HCT116 (cell line): ENCODE measurements at regions not wholly inside any gene's neighbourhood (a gene's known extent, or its start where the extent isn't known, plus 50 kb on each side); places are given as distances from the start of the nearest gene placed in this dataset.

Experiments
- ATAC-seq: fragments of 200-7000 bp; cut with Tn5 transposase; 2 replicates; pipeline ENCODE4 v1.9.1; 2020; ENCODE audit warnings: mild to moderate bottlenecking, moderate library complexity
- BruUV-seq: library from RNA; stranded (reverse); fragments of 400-500 nt; replicated peaks from 2 replicates; lab custom pipeline; 2021; lab: Mats Ljungman, UMichigan
- CTCF ChIA-PET: fragments of 300-600 bp; sonication (Branson Sonifier 250); formaldehyde crosslinking; loops from one replicate; lab custom pipeline; 2021; ENCODE audit warnings: antibody characterized with exemption; lab: Charles Lee
- POLR2A ChIA-PET: fragments of 300-600, 350-600 bp; sonication (Branson Sonifier 250); formaldehyde crosslinking; loops from one replicate; lab custom pipeline; 2021; ENCODE audit warnings: antibody characterized with exemption; lab: Charles Lee
- RAD21 ChIA-PET, 2 experiments: fragments of 300-600 bp; sonication (Branson Sonifier 250); formaldehyde crosslinking; loops; one replicate each; lab custom pipeline; 2023; ENCODE audit warnings: low total read pairs in 2 of 2; ENCODE audit not compliant: uncharacterized antibody in 2 of 2, unreplicated experiment in 2 of 2, low non-redundant PET in 1 of 2; lab: Charles Lee
- DNase-seq: peaks from one replicate; pipeline ENCODE4 v3.0.0-alpha.2; 2010; ENCODE audit warnings: low read depth, low spot score
- H2AFZ ChIP-seq: fragments of 200-600 bp; shearing (Covaris generic), sonication (generic); 2 replicates; pipeline ENCODE4 v1.6.1; 2017; ENCODE audit warnings: low read depth, mixed run types, mixed read lengths, antibody characterized with exemption, low read length; ENCODE audit not compliant: poor library complexity, severe bottlenecking
- H3K27ac ChIP-seq: 2 replicates; pipeline ENCODE4 v1.5.1; 2012; ENCODE audit warnings: low read depth, low read length
- H3K27me3 ChIP-seq: fragments of 200-600 bp; sonication (generic); 2 replicates; pipeline ENCODE4 v1.6.1; 2016; ENCODE audit warnings: mixed run types, low read length, mixed read lengths; ENCODE audit not compliant: insufficient read depth
- H3K36me3 ChIP-seq, 2 experiments: fragments of 200-500 bp in 1 of 2; fragments of 200-600 bp in 1 of 2; sonication (Bioruptor generic) in 1 of 2; sonication (generic) in 1 of 2; 2 replicates each; pipeline versions ENCODE4 v1.5.1 to v1.6.1; 2014 to 2016; ENCODE audit warnings: low read length in 2 of 2, inconsistent platforms in 1 of 2, mixed read lengths in 1 of 2, mixed run types in 1 of 2; ENCODE audit not compliant: insufficient read depth in 2 of 2, control insufficient read depth in 1 of 2
- H3K4me1 ChIP-seq, 2 experiments: fragments of 200-600 bp in 1 of 2; sonication (generic) in 1 of 2; 2 replicates each; pipeline versions ENCODE4 v1.5.1 to v1.6.1; 2012 to 2017; ENCODE audit warnings: low read length in 2 of 2, inconsistent platforms in 1 of 2, mild to moderate bottlenecking in 1 of 2, mixed read lengths in 1 of 2, mixed run types in 1 of 2, moderate library complexity in 1 of 2; ENCODE audit not compliant: insufficient read depth in 2 of 2, control insufficient read depth in 1 of 2
- H3K4me2 ChIP-seq: fragments of 200-600 bp; sonication (generic); 2 replicates; pipeline ENCODE4 v1.6.1; 2017; ENCODE audit warnings: mixed run types, low read length, mixed read lengths
- H3K4me3 ChIP-seq, 2 experiments: fragments of 200-600 bp in 1 of 2; sonication (generic) in 1 of 2; replicated peaks in 1 of 2; 2 replicates each; pipeline ENCODE4 v1.5.1; 2011 to 2016; ENCODE audit warnings: low read length in 2 of 2, control low read depth in 1 of 2, low read depth in 1 of 2, mild to moderate bottlenecking in 1 of 2, mixed read lengths in 1 of 2, mixed run types in 1 of 2
- H3K79me2 ChIP-seq: fragments of 200-600 bp; sonication (generic); 2 replicates; pipeline ENCODE4 v1.6.1; 2017; ENCODE audit warnings: mild to moderate bottlenecking, mixed run types, low read length, moderate library complexity, mixed read lengths; ENCODE audit not compliant: insufficient read depth
- H3K9ac ChIP-seq: fragments of 200-600 bp; sonication (generic); 2 replicates; pipeline ENCODE4 v1.6.1; 2016; ENCODE audit warnings: low read length, mixed read lengths
- H3K9me2 ChIP-seq: fragments of 200-600 bp; sonication (generic), shearing (Covaris generic); 2 replicates; pipeline ENCODE4 v1.6.1; 2017; ENCODE audit warnings: mixed run types, mild to moderate bottlenecking, moderate library complexity; ENCODE audit not compliant: insufficient read depth
- H3K9me3 ChIP-seq, 2 experiments: fragments of 200-500 bp in 1 of 2; fragments of 200-600 bp in 1 of 2; sonication (Bioruptor generic) in 1 of 2; sonication (generic) in 1 of 2; 2 replicates each; pipeline ENCODE4 v1.6.1; 2014 to 2017; ENCODE audit warnings: low read length in 2 of 2, mixed read lengths in 2 of 2, inconsistent platforms in 1 of 2, low read depth in 1 of 2, mild to moderate bottlenecking in 1 of 2, mixed run types in 1 of 2, moderate library complexity in 1 of 2; ENCODE audit not compliant: control insufficient read depth in 1 of 2, insufficient read depth in 1 of 2
- H4K20me1 ChIP-seq: fragments of 200-600 bp; sonication (generic), shearing (Covaris generic); 2 replicates; pipeline ENCODE4 v1.6.1; 2017; ENCODE audit warnings: mixed run types, mild to moderate bottlenecking, moderate library complexity; ENCODE audit not compliant: insufficient read depth
- CTCF ChIP-seq, 3 experiments: fragments of 200-600 bp in 1 of 3; sonication (generic) in 1 of 3; IDR thresholded peaks in 2 of 3; conservative IDR thresholded peaks in 1 of 3; 2 replicates each; pipeline ENCODE4 v1.5.1; 2012 to 2017; ENCODE audit warnings: low read depth in 2 of 3, low read length in 2 of 3, antibody characterized with exemption in 1 of 3, borderline replicate concordance in 1 of 3, control low read depth in 1 of 3, mild to moderate bottlenecking in 1 of 3, mixed read lengths in 1 of 3, mixed run types in 1 of 3, moderate library complexity in 1 of 3; ENCODE audit not compliant: insufficient read depth in 1 of 3
- EGR1 ChIP-seq: IDR thresholded peaks from 2 replicates; pipeline ENCODE4 v1.6.1; 2012; ENCODE audit warnings: low read depth
- ELF1 ChIP-seq: IDR thresholded peaks from 2 replicates; pipeline ENCODE4 v1.6.1; 2012; ENCODE audit warnings: low read depth, borderline replicate concordance
- EZH2 ChIP-seq: fragments of 200-600 bp; sonication (generic); IDR thresholded peaks from 2 replicates; pipeline ENCODE4 v1.6.1; 2017; ENCODE audit warnings: antibody characterized with exemption, mixed run types
- EZH2phosphoT487 ChIP-seq: fragments of 200-600 bp; IDR thresholded peaks from 2 replicates; pipeline ENCODE4 v1.6.1; 2018; ENCODE audit warnings: antibody characterized with exemption, borderline replicate concordance
- FOSL1 ChIP-seq: IDR thresholded peaks from 2 replicates; pipeline ENCODE4 v1.6.1; 2012; ENCODE audit warnings: low read depth
- POLR2AphosphoS5 ChIP-seq: IDR thresholded peaks from 2 replicates; pipeline ENCODE4 v1.6.1; 2011; ENCODE audit warnings: mild to moderate bottlenecking, low read depth, low read length, moderate library complexity
- RAD21 ChIP-seq: IDR thresholded peaks from 2 replicates; pipeline ENCODE4 v1.6.1; 2012; ENCODE audit warnings: low read depth, mild to moderate bottlenecking
- YY1 ChIP-seq: IDR thresholded peaks from 2 replicates; pipeline ENCODE4 v1.6.1; 2011; ENCODE audit warnings: low read length, low read depth, moderate library complexity, mild to moderate bottlenecking; ENCODE audit not compliant: insufficient replicate concordance; ENCODE audit errors: extremely low read depth
- ZBTB33 ChIP-seq: IDR thresholded peaks from 2 replicates; pipeline ENCODE4 v1.6.1; 2011; ENCODE audit warnings: mild to moderate bottlenecking, low read length, moderate library complexity; ENCODE audit not compliant: insufficient replicate concordance; ENCODE audit errors: extremely low read depth
- ZFX ChIP-seq: fragments of 450-650 bp; IDR thresholded peaks from 2 replicates; pipeline ENCODE4 v1.6.1; 2017
- intact Hi-C: fragments of 100-400 bp; cut with micrococcal nuclease; formaldehyde crosslinking; loops from 2 replicates; pipeline ENCODE4 v1.10.0; 2022
- TF ChIP-seq, protein P1 (sequence below): IDR thresholded peaks from 2 replicates; pipeline ENCODE4 v1.6.1; 2012; ENCODE audit warnings: low read depth
- TF ChIP-seq, protein P2 (sequence below): IDR thresholded peaks from 2 replicates; pipeline ENCODE4 v1.6.1; 2012

- Histone ChIP-seq H3K27me3 (no peaks in the 10 kb centered on the region), H3K4me1 (no peaks in the 10 kb centered on the region), H3K9ac (no peak overlapping the region), H3K27ac (no peak overlapping the region), H3K4me3 (no peak overlapping the region), H2AFZ (no peak overlapping the region), H3K9me3 (peaks cover 0 to 3% of the 10 kb centered on the region in 2 experiments; a peak in 2 of 4 replicates), H3K36me3 (no peaks in the 10 kb centered on the region), H3K9me2 (no peaks in the 10 kb centered on the region), H3K4me2 (no peak overlapping the region), H3K79me2 (no peaks in the 10 kb centered on the region), H4K20me1 (no peaks in the 10 kb centered on the region)
- ChIA-PET CTCF (no interaction called here), POLR2A (no interaction called here), RAD21 (no interaction called here)
- TF ChIP-seq POLR2AphosphoS5 (no peak), EGR1 (no peak), YY1 (no peak), FOSL1 (no peak), ELF1 (no peak), EZH2 (no peak), CTCF (IDR thresholded peaks at IDR 0.05 in 2 of 3, conservative IDR thresholded peaks at IDR 0.05 in 1 of 3; ENCODE audit: borderline replicate concordance in 1 of 3, insufficient read depth in 1 of 3, low read depth in 2 of 3, low read length in 2 of 3) (no peak), RAD21 (no peak), ZFX (no peak), ZBTB33 (no peak), EZH2phosphoT487 (no peak)
- TF ChIP-seq, protein P1, sequence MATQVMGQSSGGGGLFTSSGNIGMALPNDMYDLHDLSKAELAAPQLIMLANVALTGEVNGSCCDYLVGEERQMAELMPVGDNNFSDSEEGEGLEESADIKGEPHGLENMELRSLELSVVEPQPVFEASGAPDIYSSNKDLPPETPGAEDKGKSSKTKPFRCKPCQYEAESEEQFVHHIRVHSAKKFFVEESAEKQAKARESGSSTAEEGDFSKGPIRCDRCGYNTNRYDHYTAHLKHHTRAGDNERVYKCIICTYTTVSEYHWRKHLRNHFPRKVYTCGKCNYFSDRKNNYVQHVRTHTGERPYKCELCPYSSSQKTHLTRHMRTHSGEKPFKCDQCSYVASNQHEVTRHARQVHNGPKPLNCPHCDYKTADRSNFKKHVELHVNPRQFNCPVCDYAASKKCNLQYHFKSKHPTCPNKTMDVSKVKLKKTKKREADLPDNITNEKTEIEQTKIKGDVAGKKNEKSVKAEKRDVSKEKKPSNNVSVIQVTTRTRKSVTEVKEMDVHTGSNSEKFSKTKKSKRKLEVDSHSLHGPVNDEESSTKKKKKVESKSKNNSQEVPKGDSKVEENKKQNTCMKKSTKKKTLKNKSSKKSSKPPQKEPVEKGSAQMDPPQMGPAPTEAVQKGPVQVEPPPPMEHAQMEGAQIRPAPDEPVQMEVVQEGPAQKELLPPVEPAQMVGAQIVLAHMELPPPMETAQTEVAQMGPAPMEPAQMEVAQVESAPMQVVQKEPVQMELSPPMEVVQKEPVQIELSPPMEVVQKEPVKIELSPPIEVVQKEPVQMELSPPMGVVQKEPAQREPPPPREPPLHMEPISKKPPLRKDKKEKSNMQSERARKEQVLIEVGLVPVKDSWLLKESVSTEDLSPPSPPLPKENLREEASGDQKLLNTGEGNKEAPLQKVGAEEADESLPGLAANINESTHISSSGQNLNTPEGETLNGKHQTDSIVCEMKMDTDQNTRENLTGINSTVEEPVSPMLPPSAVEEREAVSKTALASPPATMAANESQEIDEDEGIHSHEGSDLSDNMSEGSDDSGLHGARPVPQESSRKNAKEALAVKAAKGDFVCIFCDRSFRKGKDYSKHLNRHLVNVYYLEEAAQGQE, result no peak
- TF ChIP-seq, protein P2, sequence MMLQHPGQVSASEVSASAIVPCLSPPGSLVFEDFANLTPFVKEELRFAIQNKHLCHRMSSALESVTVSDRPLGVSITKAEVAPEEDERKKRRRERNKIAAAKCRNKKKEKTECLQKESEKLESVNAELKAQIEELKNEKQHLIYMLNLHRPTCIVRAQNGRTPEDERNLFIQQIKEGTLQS, result no peak
- DNase-seq (no peak), ATAC-seq (no peak)
- intact Hi-C loops, result no loop called here
- no TSS peak for BruUV-seq
Observed at GRCh38 chr5:164090358-164090757, 584.9 kb downstream of the MAT2B start.
